ENCODE measurements at regions not wholly inside any gene's neighbourhood (a gene's known extent, or its start where the extent isn't known, plus 50 kb on each side); places are given as distances from the start of the nearest gene placed in this dataset.

DNA sequence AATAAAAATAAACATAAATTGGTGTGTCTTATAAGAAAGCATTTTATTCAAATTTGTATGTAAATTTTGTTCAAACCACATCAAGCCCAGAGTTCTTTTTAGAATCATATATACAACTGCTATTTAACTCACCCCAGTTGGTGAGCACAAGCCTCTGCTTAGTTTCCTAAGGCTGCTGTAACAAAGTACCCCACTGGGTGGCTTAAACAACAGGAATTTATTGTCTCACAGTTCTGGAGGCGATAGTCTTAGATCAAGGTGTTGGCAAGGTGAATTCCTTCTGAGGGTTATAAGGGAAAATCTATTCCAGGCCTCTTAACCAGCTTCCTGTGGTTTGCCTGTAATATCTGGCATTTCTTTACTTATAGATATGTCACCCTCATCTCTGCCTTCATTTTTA is 1133.5 kb downstream of the OLFM4 start:
- peak; percentile 8 for DNase-seq (ENCODE audit: low read depth)

DNA sequence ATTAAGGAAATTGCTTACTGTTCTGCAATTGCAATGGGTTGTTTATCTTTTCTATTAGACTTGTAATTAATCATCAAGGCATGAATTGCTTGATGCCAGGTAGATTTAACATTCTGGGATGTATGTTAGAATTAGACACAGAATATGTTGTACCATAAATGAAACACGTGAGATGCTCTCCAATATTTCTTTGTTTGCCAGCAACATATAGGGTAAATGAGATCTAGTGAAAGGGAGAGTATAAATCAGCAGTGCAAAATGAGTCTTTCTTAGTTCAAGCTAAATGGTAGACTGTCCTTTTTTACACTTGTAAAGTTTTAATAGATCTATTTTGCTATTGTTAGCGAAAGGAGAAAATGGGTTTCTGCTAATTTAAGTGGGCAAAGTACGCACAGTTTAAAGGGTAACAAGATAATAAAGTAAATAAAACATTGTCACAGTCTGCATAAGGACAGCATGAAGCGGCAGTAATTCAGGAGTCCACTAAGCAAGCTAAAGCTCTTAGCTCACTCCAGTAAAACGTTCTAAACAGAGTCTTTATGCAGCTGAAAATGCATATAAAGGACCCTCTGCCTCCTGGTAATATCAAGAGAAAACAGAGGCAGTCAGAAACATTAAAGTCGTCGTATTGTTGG is 1137.1 kb downstream of the OLFM4 start:
- DNase-seq (ENCODE audit: low read depth) = no peak

DNA sequence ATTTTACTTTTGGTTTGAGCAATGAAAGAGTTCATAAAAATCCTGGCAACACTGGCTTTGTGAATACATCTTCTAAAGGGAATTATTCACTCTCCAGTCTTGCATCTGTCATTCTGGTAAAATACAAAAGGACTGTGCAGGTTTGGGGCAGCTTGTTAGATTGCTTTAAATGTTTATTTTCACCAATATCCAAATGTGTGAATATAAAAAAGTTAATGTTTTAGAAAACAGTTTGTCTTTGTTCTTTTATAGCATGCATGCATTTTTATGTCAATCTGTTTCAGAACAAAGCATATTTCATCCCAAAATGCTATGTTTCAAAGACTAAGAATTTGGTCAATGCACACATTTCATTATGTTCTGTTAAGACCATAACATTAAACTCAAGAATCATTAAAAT is 1145.4 kb downstream of the OLFM4 start:
- DNase-seq (ENCODE audit: low read depth) = no peak

DNA sequence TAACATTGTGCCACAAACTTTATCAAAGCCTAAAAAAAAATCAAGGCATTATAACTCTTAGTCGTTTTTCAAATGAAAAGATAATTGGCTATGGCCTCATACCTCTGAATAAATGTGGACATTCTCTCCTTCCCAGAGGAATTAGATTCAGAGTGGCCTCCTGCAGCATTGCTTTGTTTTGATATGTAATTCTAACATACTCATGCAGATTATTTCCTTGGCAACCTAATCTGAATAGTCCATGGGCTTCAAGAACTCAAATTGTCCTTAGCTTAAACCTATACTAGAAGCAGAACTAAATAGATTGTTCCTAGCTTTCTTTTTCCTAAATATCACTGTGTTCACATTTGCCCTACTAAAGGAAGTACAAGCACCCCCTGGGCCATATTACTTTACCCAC is 1146.9 kb downstream of the OLFM4 start:
- DNase-seq (ENCODE audit: low read depth) = no peak

- no peak for DNase-seq (ENCODE audit: low read depth)
Observed at GRCh38 chr13:54177466-54177865, 1148.9 kb downstream of the OLFM4 start.

DNA sequence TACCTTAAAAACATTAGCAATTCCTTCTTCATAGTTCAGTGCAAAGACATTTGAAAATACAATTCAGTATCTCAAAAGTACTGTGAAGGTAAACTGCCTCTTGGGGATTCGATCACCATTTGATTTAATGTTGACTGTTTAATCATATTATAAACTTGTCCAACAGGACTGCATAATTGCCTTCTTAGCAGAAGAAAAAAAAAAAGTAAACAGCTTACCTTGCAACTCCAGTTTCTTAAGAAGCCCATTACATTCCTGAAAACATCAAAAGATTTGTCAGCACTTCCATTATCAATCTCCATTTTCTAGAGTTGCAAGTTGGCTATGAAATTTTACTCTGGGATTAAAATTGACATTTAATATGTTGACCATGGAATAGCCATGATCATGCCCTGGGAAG is 1154.6 kb downstream of the OLFM4 start:
- no peak for DNase-seq (ENCODE audit: low read depth)

- no peak for DNase-seq (ENCODE audit: low read depth)
Observed at GRCh38 chr13:54183728-54184127, 1155.1 kb downstream of the OLFM4 start.

DNA sequence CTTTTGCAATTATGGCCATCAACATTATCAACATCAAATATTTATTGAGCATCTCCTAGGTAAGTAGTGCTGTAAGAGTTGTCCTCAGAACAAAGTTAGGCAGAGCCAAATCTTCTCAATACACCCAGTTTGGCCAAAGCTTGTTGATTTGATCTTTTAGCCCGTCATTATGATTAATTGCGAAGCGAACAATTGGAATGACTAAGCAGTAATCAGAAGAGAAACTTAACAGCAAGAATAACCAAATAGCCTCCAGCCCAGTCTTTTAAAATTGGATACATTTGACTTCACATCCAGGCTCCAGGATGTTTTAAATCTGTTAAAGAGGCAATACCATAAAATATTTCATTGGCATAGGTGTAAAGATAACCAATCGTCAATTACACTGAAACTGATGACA is 1156.0 kb downstream of the OLFM4 start:
- DNase-seq (ENCODE audit: low read depth) = no peak

- no peak for DNase-seq (ENCODE audit: low read depth)
Observed at GRCh38 chr13:54185101-54185500, 1156.5 kb downstream of the OLFM4 start.

DNA sequence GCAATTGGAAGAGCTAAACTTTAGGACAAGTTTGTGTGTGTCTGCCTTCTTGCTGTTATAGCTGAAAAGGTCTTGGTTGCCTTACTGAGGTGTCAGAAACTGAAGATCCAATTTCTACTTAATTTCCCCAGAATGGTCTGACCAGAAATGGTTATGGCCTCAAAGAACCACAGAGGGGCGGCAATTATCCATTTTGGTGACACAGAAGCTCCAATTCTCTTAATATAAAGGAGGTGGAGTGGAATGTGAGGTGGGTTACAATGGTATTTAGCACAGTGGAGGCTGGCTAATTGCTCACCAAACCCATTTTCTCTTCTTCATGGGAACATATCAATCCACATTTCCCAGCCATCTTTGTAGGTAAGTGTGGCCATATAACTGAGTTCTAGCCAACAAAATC is 1157.2 kb downstream of the OLFM4 start:
- DNase-seq (ENCODE audit: low read depth) = peak; percentile 39

DNA sequence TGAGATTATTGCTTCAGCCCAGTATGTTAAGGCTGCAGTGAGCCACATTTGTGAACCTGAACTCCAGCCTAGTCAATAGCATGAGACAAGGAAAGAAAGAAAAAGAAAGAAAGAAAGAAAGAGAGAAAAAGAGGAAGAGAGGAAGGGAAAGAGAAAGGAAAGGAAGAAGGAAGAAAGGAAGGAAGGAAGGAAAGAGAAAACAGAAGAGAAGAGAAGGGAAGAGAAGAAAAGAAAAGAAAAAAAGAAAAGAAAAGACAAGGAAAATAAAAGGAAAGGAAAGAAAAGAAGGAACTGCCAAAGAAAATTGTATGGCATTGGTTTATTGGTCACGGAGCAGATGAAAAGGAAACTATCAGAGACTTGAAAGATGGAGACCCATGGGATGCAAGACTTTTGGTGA is 1158.8 kb downstream of the OLFM4 start:
- DNase-seq (ENCODE audit: low read depth) = no peak

DNA sequence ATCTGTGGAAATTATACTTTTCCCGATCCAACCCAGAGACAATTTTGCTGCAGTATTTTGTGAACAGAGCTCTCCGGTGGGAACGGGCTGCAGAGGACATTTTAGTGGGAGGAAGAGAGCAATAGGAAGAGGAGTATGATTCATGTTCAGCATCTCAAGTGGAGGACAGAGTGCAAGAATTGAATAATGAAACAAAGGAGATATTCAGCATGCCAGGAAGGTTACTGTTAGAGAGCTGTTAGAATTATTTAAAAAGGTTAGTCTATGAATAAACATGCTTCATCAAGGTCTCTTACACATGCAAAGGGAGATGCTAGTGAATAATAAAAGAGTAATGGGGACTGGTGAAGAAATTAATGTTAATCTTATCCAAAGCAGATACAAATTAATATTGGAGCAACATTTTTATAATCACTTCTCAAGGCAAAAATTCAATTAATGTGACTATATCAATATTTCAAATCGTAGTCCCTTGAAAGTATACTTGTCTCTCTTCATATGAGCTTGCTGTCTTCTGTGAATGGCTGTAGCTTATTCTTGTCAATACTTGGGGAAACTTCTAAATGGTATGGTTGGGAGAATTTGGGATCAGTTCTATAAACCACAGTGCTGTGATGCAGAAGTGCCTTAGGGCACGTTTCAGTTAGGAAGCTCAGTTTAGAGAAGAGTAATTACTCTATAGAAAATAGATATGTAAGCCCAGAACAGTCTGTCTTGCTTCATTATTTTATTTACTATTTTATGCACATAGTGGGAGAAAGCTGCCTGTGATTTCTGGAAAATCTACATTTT is 1165.8 kb downstream of the OLFM4 start:
- DNase-seq (ENCODE audit: low read depth) = peak; percentile 75

DNA sequence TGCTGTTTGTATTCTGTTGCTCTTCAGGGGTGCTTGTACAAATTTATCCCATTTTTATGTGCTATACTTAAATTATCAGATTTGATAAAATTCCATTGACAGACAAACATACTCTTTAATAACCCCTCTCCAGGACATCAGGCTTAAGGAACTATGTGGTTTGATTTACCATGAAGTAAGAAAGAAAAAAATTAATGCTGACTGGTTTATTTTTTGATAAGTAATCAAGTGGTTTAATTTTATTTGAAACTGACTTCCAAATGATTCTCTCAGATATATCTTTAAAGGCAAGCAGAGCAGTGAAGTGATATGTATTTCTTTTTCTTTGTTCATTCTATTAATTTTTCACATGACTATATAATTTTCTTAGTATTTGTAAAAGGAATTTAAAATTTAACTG is 1168.1 kb downstream of the OLFM4 start:
- DNase-seq (ENCODE audit: low read depth) = no peak

DNA sequence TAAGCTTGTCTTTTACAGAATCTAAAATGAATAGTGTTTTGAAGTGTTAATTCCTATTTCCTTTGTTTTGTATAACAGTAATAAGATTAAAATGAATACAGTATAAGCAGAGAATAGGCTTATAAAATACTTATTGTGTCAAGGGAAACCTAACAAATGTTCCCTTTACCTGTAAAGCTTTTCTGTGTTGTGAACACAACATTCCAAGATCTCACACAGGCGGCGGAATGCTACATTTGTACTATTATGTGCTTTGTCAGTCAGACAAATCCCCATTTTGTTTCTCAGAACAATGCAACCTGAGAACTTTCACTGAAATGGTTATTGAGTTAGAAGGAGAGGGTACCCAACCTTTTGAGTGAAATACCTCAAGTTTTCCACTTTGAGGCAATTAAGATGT is 1170.3 kb downstream of the OLFM4 start:
- no peak for DNase-seq (ENCODE audit: low read depth)

DNA sequence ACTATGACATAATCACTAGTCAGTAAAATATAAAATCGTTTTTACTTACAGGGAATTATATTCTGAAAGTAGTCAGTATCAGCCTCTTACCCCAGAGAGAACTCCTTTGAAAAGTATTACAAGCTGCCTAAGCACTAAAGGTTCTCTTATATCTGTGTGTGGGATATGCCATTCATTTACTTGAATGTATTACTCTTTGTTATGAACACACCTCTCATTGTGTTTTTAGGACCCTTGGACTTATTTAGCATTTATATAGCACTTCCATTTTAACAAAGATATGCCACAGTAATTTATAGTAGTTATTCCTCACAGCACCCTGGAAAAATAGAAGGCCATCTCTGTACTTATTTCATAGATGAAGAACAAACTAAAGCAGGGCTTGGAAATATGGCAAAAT is 1178.0 kb downstream of the OLFM4 start:
- no peak for DNase-seq (ENCODE audit: low read depth)

- DNase-seq (ENCODE audit: low read depth) = peak; percentile 84
Observed at GRCh38 chr13:54210397-54211049, 1181.9 kb downstream of the OLFM4 start.

- no peak for DNase-seq (ENCODE audit: low read depth)
Observed at GRCh38 chr13:54216221-54216620, 1187.6 kb downstream of the OLFM4 start.

- DNase-seq (ENCODE audit: low read depth) = peak; percentile 55
Observed at GRCh38 chr13:54226876-54227275, 1198.3 kb downstream of the OLFM4 start.

GRCh38 chr13:54232700-54233099 is 1204.1 kb downstream of the OLFM4 start:
- DNase-seq (ENCODE audit: low read depth) = no peak

DNA sequence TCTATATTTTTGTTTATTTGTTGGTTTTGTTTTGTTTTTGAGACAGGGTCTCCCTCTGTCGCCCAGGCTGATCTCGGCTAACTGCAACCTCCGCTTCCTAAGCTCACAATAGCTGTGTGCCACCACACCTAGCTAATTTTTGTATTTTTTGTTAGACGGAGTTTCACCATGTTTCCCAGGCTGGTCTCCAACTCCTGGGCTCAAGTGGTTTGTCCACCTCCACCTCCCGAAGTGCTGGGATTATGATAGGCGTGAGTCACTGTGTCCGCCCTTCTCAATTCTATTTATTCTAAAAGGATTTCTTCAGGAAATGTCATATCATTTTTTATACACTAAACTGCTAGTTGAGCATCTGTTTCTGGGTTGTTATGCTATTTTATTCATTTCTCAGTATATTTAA is 1206.0 kb downstream of the OLFM4 start:
- DNase-seq (ENCODE audit: low read depth) = no peak

- peak; percentile 28 for DNase-seq (ENCODE audit: low read depth)
Observed at GRCh38 chr13:54241719-54242118, 1213.1 kb downstream of the OLFM4 start.

- no peak for DNase-seq (ENCODE audit: low read depth)
Observed at GRCh38 chr13:54248306-54248705, 1219.7 kb downstream of the OLFM4 start.

- no peak for DNase-seq (ENCODE audit: low read depth)
Observed at GRCh38 chr13:54261856-54262255, 1233.2 kb downstream of the OLFM4 start.

All from HT1080 (cell line).